Right lobe of liver (tissue), 4 donors: ENCODE measurements at regions not wholly inside any gene's neighbourhood (a gene's known extent, or its start where the extent isn't known, plus 50 kb on each side); places are given as distances from the start of the nearest gene placed in this dataset.

ENCODE experiments used
- POLR2A ChIP-seq: fragments of 450-650 bp; IDR thresholded peaks from one replicate; pipeline ENCODE4 v1.6.1; 2017; ENCODE audit warnings: antibody characterized with exemption, mild to moderate bottlenecking
- TF ChIP-seq, protein P1 (sequence below), 4 donors: fragments of 200-600 bp in 3 of 4; fragments of 450-650 bp in 1 of 4; IDR thresholded peaks; one replicate each; pipeline versions ENCODE4 v1.5.1 to v1.8.0; 2016 to 2022; ENCODE audit warnings: antibody characterized with exemption in 4 of 4, mild to moderate bottlenecking in 2 of 4
- donor health status: DM: no; HTN: no; CAD: no.
- donor health status: DM: no; HTN: no; CAD: no.
- donor health status: DM: no; HTN: yes; CAD: no.

DNA sequence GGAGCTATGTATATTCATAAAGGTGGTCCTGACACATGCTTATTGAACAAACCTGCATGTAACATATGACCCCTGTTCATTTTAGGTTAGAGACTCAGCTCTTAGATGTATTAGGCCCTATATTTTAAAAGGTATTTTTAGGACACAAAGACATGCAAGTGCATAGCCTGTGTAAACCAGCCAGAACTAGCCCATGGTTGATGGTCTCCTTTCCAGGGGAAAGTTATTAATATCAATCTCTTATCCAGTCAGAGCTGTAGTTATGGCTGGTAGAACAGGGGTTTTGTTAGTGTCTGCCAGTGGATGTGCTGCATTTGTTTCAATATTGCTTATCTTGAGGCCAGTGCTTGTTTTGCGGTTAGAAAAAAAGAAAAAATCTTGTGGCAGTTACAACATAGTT, 488.6 kb downstream of the KCTD8 start:
- TF ChIP-seq, protein P1, sequence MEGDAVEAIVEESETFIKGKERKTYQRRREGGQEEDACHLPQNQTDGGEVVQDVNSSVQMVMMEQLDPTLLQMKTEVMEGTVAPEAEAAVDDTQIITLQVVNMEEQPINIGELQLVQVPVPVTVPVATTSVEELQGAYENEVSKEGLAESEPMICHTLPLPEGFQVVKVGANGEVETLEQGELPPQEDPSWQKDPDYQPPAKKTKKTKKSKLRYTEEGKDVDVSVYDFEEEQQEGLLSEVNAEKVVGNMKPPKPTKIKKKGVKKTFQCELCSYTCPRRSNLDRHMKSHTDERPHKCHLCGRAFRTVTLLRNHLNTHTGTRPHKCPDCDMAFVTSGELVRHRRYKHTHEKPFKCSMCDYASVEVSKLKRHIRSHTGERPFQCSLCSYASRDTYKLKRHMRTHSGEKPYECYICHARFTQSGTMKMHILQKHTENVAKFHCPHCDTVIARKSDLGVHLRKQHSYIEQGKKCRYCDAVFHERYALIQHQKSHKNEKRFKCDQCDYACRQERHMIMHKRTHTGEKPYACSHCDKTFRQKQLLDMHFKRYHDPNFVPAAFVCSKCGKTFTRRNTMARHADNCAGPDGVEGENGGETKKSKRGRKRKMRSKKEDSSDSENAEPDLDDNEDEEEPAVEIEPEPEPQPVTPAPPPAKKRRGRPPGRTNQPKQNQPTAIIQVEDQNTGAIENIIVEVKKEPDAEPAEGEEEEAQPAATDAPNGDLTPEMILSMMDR (IDR thresholded peaks at IDR 0.05): no peak
- no peak for TF ChIP-seq POLR2A
